ENCODE measurements at regions not wholly inside any gene's neighbourhood (a gene's known extent, or its start where the extent isn't known, plus 50 kb on each side); places are given as distances from the start of the nearest gene placed in this dataset.

DNA sequence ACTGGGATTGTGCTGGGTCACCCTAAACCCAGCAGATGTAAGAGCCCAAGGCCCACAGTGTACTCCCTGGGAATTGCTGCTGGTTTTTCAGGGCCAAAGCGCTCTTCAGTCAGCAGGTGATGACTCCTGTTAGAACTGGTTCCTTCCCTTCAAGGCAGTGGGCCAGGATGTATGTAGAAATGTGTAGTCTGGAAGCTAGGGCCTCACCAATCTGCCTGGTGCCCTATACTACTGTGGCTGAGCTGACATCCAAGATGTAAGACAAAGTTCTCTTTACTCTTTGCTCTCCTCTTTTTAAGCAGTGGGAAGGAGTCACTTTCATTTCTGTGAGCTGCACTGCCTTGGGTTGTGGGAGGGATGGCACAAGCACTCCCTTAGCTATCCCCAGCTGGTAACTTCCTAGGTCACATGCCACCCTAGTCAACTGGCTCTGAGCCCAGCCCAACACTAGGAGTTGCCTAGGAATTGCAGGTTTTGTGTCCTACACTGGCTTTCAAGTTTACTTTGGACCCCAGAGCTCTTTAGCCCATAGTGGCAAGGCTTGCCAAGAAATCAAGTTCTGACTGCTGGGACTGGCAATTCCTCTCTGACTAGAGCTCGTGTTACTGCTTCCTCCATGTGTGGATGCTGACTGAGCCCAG lies 249.2 kb downstream of the C12orf50 start:
- Histone ChIP-seq H3K27ac (no peak overlapping the region), H3K27me3 (replicated peaks in 1 of 7) (no peaks in the 10 kb centered on the region), H3K4me1 (no peaks in the 10 kb centered on the region), H3K36me3 (no peaks in the 10 kb centered on the region), H3K4me3 (no peak overlapping the region), H3K9me3 (no peaks in the 10 kb centered on the region)
- intact Hi-C loops (cut with DNase I; ENCODE audit: low total_unique reads): no loop called here
- TF ChIP-seq, protein P1, sequence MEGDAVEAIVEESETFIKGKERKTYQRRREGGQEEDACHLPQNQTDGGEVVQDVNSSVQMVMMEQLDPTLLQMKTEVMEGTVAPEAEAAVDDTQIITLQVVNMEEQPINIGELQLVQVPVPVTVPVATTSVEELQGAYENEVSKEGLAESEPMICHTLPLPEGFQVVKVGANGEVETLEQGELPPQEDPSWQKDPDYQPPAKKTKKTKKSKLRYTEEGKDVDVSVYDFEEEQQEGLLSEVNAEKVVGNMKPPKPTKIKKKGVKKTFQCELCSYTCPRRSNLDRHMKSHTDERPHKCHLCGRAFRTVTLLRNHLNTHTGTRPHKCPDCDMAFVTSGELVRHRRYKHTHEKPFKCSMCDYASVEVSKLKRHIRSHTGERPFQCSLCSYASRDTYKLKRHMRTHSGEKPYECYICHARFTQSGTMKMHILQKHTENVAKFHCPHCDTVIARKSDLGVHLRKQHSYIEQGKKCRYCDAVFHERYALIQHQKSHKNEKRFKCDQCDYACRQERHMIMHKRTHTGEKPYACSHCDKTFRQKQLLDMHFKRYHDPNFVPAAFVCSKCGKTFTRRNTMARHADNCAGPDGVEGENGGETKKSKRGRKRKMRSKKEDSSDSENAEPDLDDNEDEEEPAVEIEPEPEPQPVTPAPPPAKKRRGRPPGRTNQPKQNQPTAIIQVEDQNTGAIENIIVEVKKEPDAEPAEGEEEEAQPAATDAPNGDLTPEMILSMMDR (IDR thresholded peaks at IDR 0.05 in 8 of 11, conservative IDR thresholded peaks at IDR 0.05 in 3 of 11): no peak
- no peak for TF ChIP-seq POLR2AphosphoS5 (IDR thresholded peaks at IDR 0.05)
- TF ChIP-seq POLR2A (IDR thresholded peaks at IDR 0.05): no peak
- DNase-seq: no peak
- WGBS, 5 donors: 61 to 74% (median 65%) methylated on average over 2 of the region's 2 CpGs

DNA sequence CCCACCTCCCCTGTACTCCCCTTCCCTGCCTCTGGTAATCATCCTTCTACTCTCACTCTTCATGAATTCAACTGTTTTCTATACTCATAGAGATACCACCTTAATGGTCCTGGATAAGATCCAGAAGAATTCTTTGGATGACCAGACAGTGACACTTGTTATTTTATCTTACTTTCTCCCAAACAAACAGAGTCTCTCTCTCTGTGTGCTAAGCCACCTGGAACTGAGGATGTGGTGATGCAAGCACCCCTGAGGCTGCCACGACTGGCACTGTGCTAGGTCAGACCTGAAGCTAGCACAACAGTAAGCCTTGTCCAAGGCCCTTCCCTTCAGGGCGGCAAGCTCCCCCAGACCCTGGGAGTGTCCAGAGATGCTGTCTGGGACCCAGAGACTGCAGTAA lies 250.2 kb downstream of the C12orf50 start:
- no peaks in the 10 kb centered on the region for H3K9me3 ChIP-seq
- TF ChIP-seq, protein P1 (IDR thresholded peaks at IDR 0.05 in 8 of 11, conservative IDR thresholded peaks at IDR 0.05 in 3 of 11): no peak
- no peak for TF ChIP-seq POLR2AphosphoS5 (IDR thresholded peaks at IDR 0.05)
- no peak for TF ChIP-seq POLR2A (IDR thresholded peaks at IDR 0.05)
- H3K4me1 ChIP-seq: no peaks in the 10 kb centered on the region
- DNase-seq: peak; percentile 48
- no peaks in the 10 kb centered on the region for H3K27me3 ChIP-seq (replicated peaks in 1 of 7)
- no peak overlapping the region for H3K27ac ChIP-seq
- no peak overlapping the region for H3K4me3 ChIP-seq
- intact Hi-C loops (cut with DNase I; ENCODE audit: low total_unique reads): no loop called here
- H3K36me3 ChIP-seq: no peaks in the 10 kb centered on the region
- 72 to 85% (median 75%) methylated on average over 2 of the region's 2 CpGs for WGBS, 5 donors

GRCh38 chr12:87778065-87778464 lies 251.1 kb downstream of the C12orf50 start:
- no peak for TF ChIP-seq POLR2A (IDR thresholded peaks at IDR 0.05)
- TF ChIP-seq, protein P1 (IDR thresholded peaks at IDR 0.05 in 8 of 11, conservative IDR thresholded peaks at IDR 0.05 in 3 of 11): no peak
- no peak for TF ChIP-seq POLR2AphosphoS5 (IDR thresholded peaks at IDR 0.05)
- H3K4me3 ChIP-seq: no peak overlapping the region
- WGBS, 5 donors: 70 to 94% (median 86%) methylated on average over 1 of the region's 1 CpG
- no peaks in the 10 kb centered on the region for H3K36me3 ChIP-seq
- H3K9me3 ChIP-seq: peaks cover 0 to 5% (median 0%) of the 10 kb centered on the region in 8 donors
- intact Hi-C loops (cut with DNase I; ENCODE audit: low total_unique reads): no loop called here
- H3K4me1 ChIP-seq: no peaks in the 10 kb centered on the region
- H3K27me3 ChIP-seq (replicated peaks in 1 of 7): no peaks in the 10 kb centered on the region
- no peak for DNase-seq
- H3K27ac ChIP-seq: no peak overlapping the region

DNA sequence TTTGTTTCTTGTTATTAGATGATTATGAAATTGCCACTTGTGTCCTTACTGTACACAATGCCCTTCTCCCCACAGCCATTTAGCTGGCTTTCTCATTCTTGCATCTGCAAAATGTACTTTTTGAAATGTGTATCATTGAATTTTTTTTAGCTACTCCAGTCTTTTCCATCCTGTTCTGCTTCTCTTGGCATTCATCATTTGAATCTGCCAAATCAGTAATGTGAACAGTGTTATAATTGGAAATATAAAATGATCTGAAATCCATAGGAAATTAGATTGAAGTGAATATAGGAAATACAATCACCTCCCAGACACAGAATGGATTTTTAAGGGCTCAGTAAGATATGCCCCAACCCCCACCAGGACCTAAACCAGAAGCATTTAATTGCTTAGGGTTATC lies 253.4 kb downstream of the C12orf50 start:
- H3K27ac ChIP-seq: no peak overlapping the region
- DNase-seq: no peak
- H3K27me3 ChIP-seq (replicated peaks in 1 of 7): no peaks in the 10 kb centered on the region
- no peaks in the 10 kb centered on the region for H3K36me3 ChIP-seq
- H3K4me3 ChIP-seq: no peak overlapping the region
- TF ChIP-seq POLR2A (IDR thresholded peaks at IDR 0.05) (no peak), POLR2AphosphoS5 (IDR thresholded peaks at IDR 0.05) (no peak)
- no peaks in the 10 kb centered on the region for H3K4me1 ChIP-seq
- intact Hi-C loops (cut with DNase I; ENCODE audit: low total_unique reads): no loop called here
- H3K9me3 ChIP-seq: peaks cover 0 to 5% (median 0%) of the 10 kb centered on the region in 8 donors

GRCh38 chr12:87775051-87775450 lies 254.2 kb downstream of the C12orf50 start:
- H3K36me3 ChIP-seq: no peaks in the 10 kb centered on the region
- TF ChIP-seq POLR2AphosphoS5 (IDR thresholded peaks at IDR 0.05): no peak
- no peak for TF ChIP-seq POLR2A (IDR thresholded peaks at IDR 0.05)
- TF ChIP-seq, protein P1 (IDR thresholded peaks at IDR 0.05 in 8 of 11, conservative IDR thresholded peaks at IDR 0.05 in 3 of 11): no peak
- no peak overlapping the region for H3K4me3 ChIP-seq
- intact Hi-C loops (cut with DNase I; ENCODE audit: low total_unique reads): no loop called here
- H3K4me1 ChIP-seq: no peaks in the 10 kb centered on the region
- no peak for DNase-seq
- H3K27ac ChIP-seq: no peak overlapping the region
- H3K9me3 ChIP-seq: peaks cover 0 to 5% (median 0%) of the 10 kb centered on the region in 8 donors
- no peaks in the 10 kb centered on the region for H3K27me3 ChIP-seq (replicated peaks in 1 of 7)
